ENCODE measurements at regions not wholly inside any gene's neighbourhood (a gene's known extent, or its start where the extent isn't known, plus 50 kb on each side); places are given as distances from the start of the nearest gene placed in this dataset.

DNA sequence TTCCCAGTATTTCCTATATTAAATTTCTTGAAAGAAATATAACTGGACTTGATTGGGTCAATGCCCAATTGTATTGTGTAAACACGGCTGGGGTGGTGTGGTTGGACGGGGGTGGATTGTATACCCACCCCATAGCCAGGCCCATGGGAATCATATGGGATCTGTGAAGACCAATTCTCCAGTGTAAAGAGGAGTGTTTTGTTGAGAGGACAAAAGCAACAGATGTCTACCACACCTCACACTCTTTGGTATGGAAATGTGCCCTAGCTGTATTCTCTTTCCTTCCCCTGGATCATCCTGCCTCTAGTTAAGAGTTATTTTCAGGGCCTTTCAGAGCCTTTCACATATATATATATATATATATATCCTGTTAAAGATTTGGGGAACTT is 57.5 kb upstream of the TGIF1 start:
- Histone ChIP-seq H3K9me3 (ENCODE audit: control insufficient read depth in 4 of 4, insufficient read depth in 3 of 4, low read length in 3 of 4) (peaks cover 0 to 12% (median 4%) of the 10 kb centered on the region in 4 donors), H3K4me1 (ENCODE audit: control insufficient read depth in 5 of 5, insufficient read depth in 5 of 5, low read length in 5 of 5) (no peaks in the 10 kb centered on the region), H3K9ac (ENCODE audit: insufficient read depth in 1 of 2, low read length in 2 of 2) (no peak overlapping the region), H3K27ac (ENCODE audit: low read depth in 1 of 2, low read length in 1 of 2) (no peak overlapping the region), H3K4me3 (no peak overlapping the region), H3K27me3 (ENCODE audit: control insufficient read depth in 3 of 3, insufficient read depth in 3 of 3, low read length in 2 of 3) (peaks cover 0 to 3% (median 0%) of the 10 kb centered on the region in 3 donors), H3K36me3 (ENCODE audit: control insufficient read depth in 4 of 4, insufficient read depth in 4 of 4, low read length in 4 of 4) (no peaks in the 10 kb centered on the region)
- 85 to 99% methylated on average over 2 of the region's 2 CpGs for WGBS, 2 donors
- ATAC-seq (ENCODE audit: insufficient read depth, low FRiP score) (no peak), DNase-seq (no peak)
- TF ChIP-seq, protein P1, sequence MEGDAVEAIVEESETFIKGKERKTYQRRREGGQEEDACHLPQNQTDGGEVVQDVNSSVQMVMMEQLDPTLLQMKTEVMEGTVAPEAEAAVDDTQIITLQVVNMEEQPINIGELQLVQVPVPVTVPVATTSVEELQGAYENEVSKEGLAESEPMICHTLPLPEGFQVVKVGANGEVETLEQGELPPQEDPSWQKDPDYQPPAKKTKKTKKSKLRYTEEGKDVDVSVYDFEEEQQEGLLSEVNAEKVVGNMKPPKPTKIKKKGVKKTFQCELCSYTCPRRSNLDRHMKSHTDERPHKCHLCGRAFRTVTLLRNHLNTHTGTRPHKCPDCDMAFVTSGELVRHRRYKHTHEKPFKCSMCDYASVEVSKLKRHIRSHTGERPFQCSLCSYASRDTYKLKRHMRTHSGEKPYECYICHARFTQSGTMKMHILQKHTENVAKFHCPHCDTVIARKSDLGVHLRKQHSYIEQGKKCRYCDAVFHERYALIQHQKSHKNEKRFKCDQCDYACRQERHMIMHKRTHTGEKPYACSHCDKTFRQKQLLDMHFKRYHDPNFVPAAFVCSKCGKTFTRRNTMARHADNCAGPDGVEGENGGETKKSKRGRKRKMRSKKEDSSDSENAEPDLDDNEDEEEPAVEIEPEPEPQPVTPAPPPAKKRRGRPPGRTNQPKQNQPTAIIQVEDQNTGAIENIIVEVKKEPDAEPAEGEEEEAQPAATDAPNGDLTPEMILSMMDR (IDR thresholded peaks at IDR 0.05; ENCODE audit: control extremely low read depth, extremely low read depth), result no peak

DNA sequence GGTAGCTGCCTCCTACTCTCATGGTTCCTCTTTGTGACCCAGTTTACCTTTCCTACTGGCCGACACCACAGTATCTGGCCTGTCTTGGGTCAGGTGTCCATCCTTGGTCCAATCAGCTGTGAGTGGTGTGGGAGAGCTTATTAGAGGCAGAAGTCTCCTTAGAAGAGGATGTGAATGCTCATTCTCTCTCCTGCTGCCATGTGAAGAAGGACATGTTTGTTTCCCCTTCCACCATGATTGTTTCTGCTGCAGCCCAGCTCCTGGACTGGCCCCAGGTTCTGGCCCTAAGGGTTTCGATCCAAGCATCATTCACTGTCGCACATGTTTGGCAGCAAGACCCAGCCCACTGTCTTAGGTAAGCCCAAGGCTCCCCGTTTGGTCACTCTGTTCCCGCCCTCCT is 55.3 kb upstream of the TGIF1 start:
- Histone ChIP-seq H3K9me3 (ENCODE audit: control insufficient read depth in 4 of 4, insufficient read depth in 3 of 4, low read length in 3 of 4) (peaks cover 0 to 11% (median 4%) of the 10 kb centered on the region in 4 donors), H3K27me3 (ENCODE audit: control insufficient read depth in 3 of 3, insufficient read depth in 3 of 3, low read length in 2 of 3) (peaks cover 0 to 3% (median 0%) of the 10 kb centered on the region in 3 donors), H3K4me1 (ENCODE audit: control insufficient read depth in 5 of 5, insufficient read depth in 5 of 5, low read length in 5 of 5) (no peaks in the 10 kb centered on the region), H3K27ac (ENCODE audit: low read depth in 1 of 2, low read length in 1 of 2) (no peak overlapping the region), H3K9ac (ENCODE audit: insufficient read depth in 1 of 2, low read length in 2 of 2) (no peak overlapping the region), H3K36me3 (ENCODE audit: control insufficient read depth in 4 of 4, insufficient read depth in 4 of 4, low read length in 4 of 4) (no peaks in the 10 kb centered on the region), H3K4me3 (no peak overlapping the region)
- TF ChIP-seq, protein P1 (IDR thresholded peaks at IDR 0.05; ENCODE audit: control extremely low read depth, extremely low read depth), result no peak
- WGBS, 2 donors, result 93 to 97% methylated on average over 5 of the region's 5 CpGs
- no peak for ATAC-seq (ENCODE audit: insufficient read depth, low FRiP score)
- DNase-seq, result no peak

DNA sequence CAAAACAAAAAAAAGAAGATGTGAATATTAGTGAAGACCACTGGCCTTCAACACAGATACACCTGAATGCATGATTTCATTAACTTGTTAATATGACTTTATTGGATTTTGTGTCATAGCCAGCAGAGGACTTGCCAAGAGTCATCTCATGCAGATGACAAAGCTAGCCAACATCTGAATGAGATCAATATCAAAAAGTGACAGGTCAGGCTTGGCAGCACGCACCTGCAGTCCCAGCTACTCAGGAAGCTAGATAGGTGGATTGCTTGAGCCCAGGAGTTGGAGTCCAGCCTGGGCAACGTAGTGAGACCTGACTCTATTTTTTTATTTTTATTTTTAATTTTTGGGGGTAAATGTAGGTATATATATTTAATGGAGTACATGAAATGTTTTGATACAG is 54.5 kb upstream of the TGIF1 start:
- no peak for DNase-seq
- WGBS, 2 donors, result 87 to 95% methylated on average over 2 of the region's 2 CpGs
- peaks cover 0 to 3% (median 0%) of the 10 kb centered on the region in 3 donors for H3K27me3 ChIP-seq (ENCODE audit: control insufficient read depth in 3 of 3, insufficient read depth in 3 of 3, low read length in 2 of 3)
- no peak overlapping the region for H3K4me3 ChIP-seq
- no peak overlapping the region for H3K9ac ChIP-seq (ENCODE audit: insufficient read depth in 1 of 2, low read length in 2 of 2)
- ATAC-seq (ENCODE audit: insufficient read depth, low FRiP score), result no peak
- no peaks in the 10 kb centered on the region for H3K4me1 ChIP-seq (ENCODE audit: control insufficient read depth in 5 of 5, insufficient read depth in 5 of 5, low read length in 5 of 5)
- H3K36me3 ChIP-seq (ENCODE audit: control insufficient read depth in 4 of 4, insufficient read depth in 4 of 4, low read length in 4 of 4), result no peaks in the 10 kb centered on the region
- H3K9me3 ChIP-seq (ENCODE audit: control insufficient read depth in 4 of 4, insufficient read depth in 3 of 4, low read length in 3 of 4), result peaks cover 0 to 4% (median 1%) of the 10 kb centered on the region in 4 donors
- no peak overlapping the region for H3K27ac ChIP-seq (ENCODE audit: low read depth in 1 of 2, low read length in 1 of 2)
- TF ChIP-seq, protein P1 (IDR thresholded peaks at IDR 0.05; ENCODE audit: control extremely low read depth, extremely low read depth), result no peak

All from lung (tissue), 11 donors.